ENCODE measurements at regions not wholly inside any gene's neighbourhood (a gene's known extent, or its start where the extent isn't known, plus 50 kb on each side); places are given as distances from the start of the nearest gene placed in this dataset.

DNA sequence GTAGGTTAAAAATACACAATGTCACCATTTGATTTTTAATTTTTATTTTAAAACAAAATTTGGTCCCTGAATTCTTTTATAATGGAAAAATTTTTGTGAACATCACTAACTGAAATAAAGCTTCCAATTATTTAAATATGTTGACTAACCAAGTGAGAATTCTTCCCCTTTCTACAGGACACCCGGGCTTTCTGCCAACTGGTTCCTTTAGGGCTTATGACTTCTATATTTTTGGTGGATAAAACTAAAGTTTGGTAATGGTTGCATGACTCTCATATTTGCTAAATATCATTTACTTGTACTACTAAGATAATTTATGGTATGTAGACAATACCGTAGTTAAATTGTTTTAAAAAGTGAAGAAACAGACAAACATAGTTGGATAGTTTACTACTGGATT is 291.0 kb upstream of the DOK6 start:
- no peaks in the 10 kb centered on the region for H3K36me3 Mint-ChIP-seq
- H3K4me1 Mint-ChIP-seq, result no peaks in the 10 kb centered on the region
- no peaks in the 10 kb centered on the region for H3K9me3 ChIP-seq
- H3K27me3 ChIP-seq (replicated peaks in 1 of 2; ENCODE audit: control insufficient read depth in 2 of 2, extremely low read depth in 1 of 2, insufficient read depth in 2 of 2, low read length in 1 of 2), result no peaks in the 10 kb centered on the region
- no peaks in the 10 kb centered on the region for H3K36me3 ChIP-seq (ENCODE audit: control insufficient read depth in 2 of 2, extremely low read depth in 1 of 2, insufficient read depth in 1 of 2, low read length in 1 of 2)
- no peaks in the 10 kb centered on the region for H3K27me3 Mint-ChIP-seq
- no peak for ATAC-seq (replicated peaks in 1 of 4)
- no peak overlapping the region for H3K4me3 ChIP-seq (ENCODE audit: control insufficient read depth in 1 of 2, extremely low read depth in 1 of 2, low read length in 1 of 2)
- ChIA-PET CTCF (no interaction called here), POLR2A (no interaction called here)
- H3K27ac Mint-ChIP-seq, result no peak overlapping the region
- no peak overlapping the region for H3K4me3 Mint-ChIP-seq
- peaks cover 0 to 5% (median 4%) of the 10 kb centered on the region in 3 donors for H3K9me3 Mint-ChIP-seq
- no peak for DNase-seq
- no peaks in the 10 kb centered on the region for H3K4me1 ChIP-seq (ENCODE audit: control insufficient read depth in 1 of 2, extremely low read depth in 1 of 2, insufficient read depth in 2 of 2, low read length in 2 of 2)
- WGBS (ENCODE audit: insufficient coverage), result no CpG with 5 or more reads among the region's 2 CpGs
- no peak overlapping the region for H3K27ac ChIP-seq (ENCODE audit: low read length)

DNA sequence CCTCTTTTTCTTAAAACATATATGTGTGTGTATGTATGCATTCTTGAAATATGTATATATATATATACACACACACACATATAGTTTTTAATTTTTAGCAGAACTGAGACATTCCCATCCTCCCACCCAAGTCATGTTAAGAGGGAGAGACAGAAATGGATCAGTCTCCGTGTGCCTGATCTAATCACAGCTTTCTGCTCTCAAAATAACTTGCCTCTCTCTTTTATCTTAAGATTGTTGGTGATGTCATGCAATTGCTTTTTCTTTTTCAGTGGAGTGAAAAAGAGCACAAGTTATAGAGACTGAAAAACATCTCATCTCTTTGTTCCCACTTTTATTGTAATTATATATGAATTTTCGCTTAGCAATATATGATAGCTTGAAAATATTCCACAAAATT is 279.9 kb upstream of the DOK6 start:
- Mint-ChIP-seq H3K4me1 (no peaks in the 10 kb centered on the region), H3K27me3 (no peaks in the 10 kb centered on the region), H3K4me3 (no peak overlapping the region), H3K27ac (no peak overlapping the region), H3K9me3 (no peaks in the 10 kb centered on the region), H3K36me3 (no peaks in the 10 kb centered on the region)
- no peak for ATAC-seq (replicated peaks in 1 of 4)
- DNase-seq, result no peak
- Histone ChIP-seq H3K27me3 (replicated peaks in 1 of 2; ENCODE audit: control insufficient read depth in 2 of 2, extremely low read depth in 1 of 2, insufficient read depth in 2 of 2, low read length in 1 of 2) (no peaks in the 10 kb centered on the region), H3K4me3 (ENCODE audit: control insufficient read depth in 1 of 2, extremely low read depth in 1 of 2, low read length in 1 of 2) (no peak overlapping the region), H3K4me1 (ENCODE audit: control insufficient read depth in 1 of 2, extremely low read depth in 1 of 2, insufficient read depth in 2 of 2, low read length in 2 of 2) (no peaks in the 10 kb centered on the region), H3K9me3 (no peaks in the 10 kb centered on the region), H3K36me3 (ENCODE audit: control insufficient read depth in 2 of 2, extremely low read depth in 1 of 2, insufficient read depth in 1 of 2, low read length in 1 of 2) (no peaks in the 10 kb centered on the region), H3K27ac (ENCODE audit: low read length) (no peak overlapping the region)
- no CpG with 5 or more reads among the region's 2 CpGs for WGBS (ENCODE audit: insufficient coverage)
- ChIA-PET POLR2A (interaction anchor here in 1 of 2 donors (0.7 kb wide), 1 partner anchor 686 kb away, joined by 3 read pairs; no protein-coding TSS in a partner anchor), CTCF (interaction anchor here in 1 of 2 donors (0.6 kb wide), 1 partner anchor 18 kb away, joined by 3 read pairs; no protein-coding TSS in a partner anchor)

DNA sequence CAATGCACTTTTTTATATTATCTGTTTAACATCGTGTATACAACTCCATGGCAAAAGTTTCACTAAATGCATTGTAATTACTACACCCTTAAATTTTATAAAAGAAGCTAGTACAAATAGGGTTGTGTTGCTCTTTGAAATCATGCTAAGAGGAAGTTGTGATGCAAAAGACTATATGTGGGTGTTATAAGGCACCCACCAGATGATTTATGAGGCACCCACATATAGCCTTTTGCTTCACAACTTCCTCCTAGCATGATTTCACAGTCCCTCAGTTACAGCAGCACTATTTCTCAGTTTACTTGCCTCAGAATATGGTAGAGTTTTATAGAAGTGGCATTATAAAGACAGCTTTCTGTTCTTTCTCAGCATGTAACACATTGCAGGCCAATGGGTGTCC is 277.3 kb upstream of the DOK6 start:
- ATAC-seq (replicated peaks in 1 of 4) (no peak), DNase-seq (no peak)
- Mint-ChIP-seq H3K27me3 (no peaks in the 10 kb centered on the region), H3K27ac (no peak overlapping the region), H3K4me1 (no peaks in the 10 kb centered on the region), H3K4me3 (no peak overlapping the region), H3K9me3 (no peaks in the 10 kb centered on the region), H3K36me3 (no peaks in the 10 kb centered on the region)
- ChIA-PET POLR2A (no interaction called here), CTCF (no interaction called here)
- H3K4me3 ChIP-seq (ENCODE audit: control insufficient read depth in 1 of 2, extremely low read depth in 1 of 2, low read length in 1 of 2), result no peak overlapping the region
- H3K27me3 ChIP-seq (replicated peaks in 1 of 2; ENCODE audit: control insufficient read depth in 2 of 2, extremely low read depth in 1 of 2, insufficient read depth in 2 of 2, low read length in 1 of 2), result no peaks in the 10 kb centered on the region
- no CpG with 5 or more reads among the region's 1 CpG for WGBS (ENCODE audit: insufficient coverage)
- H3K36me3 ChIP-seq (ENCODE audit: control insufficient read depth in 2 of 2, extremely low read depth in 1 of 2, insufficient read depth in 1 of 2, low read length in 1 of 2), result no peaks in the 10 kb centered on the region
- H3K9me3 ChIP-seq, result no peaks in the 10 kb centered on the region
- no peaks in the 10 kb centered on the region for H3K4me1 ChIP-seq (ENCODE audit: control insufficient read depth in 1 of 2, extremely low read depth in 1 of 2, insufficient read depth in 2 of 2, low read length in 2 of 2)
- H3K27ac ChIP-seq (ENCODE audit: low read length), result no peak overlapping the region

DNA sequence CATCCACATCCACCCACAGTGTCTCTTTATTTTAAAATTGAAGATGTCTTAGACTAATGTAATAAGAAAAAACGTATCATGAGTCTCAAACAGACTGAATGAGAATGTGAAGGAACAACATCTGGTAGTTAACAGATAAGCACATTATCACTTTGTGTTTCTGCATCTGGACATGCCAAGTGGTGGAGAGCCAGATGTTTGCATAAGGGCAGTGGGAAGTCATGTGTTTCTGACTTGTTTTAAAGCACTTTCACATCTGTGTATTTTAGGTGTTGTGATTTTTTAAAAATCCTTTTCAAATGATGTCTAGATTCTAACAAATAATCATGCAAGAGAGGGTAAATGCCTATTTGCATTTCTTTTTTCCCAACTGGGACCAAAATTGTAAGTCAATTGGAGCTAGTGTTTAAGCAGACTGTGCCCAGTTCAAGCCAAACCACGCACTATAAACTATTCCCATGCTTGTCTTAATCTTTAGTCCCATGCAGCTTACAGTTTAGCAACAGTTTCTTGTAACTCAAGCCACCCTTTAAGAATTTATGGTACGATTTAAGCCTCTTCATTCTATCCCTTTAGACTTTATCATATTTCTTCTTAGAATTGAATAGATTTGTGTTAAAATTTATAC is 272.7 kb upstream of the DOK6 start:
- H3K27ac ChIP-seq (ENCODE audit: low read length), result no peak overlapping the region
- POLR2A ChIA-PET, result no interaction called here
- H3K27me3 Mint-ChIP-seq, result no peaks in the 10 kb centered on the region
- H3K9me3 Mint-ChIP-seq, result peaks cover 0 to 6% (median 5%) of the 10 kb centered on the region in 3 donors
- no peaks in the 10 kb centered on the region for H3K36me3 Mint-ChIP-seq
- ATAC-seq (replicated peaks in 1 of 4) (no peak), DNase-seq (no peak)
- no peaks in the 10 kb centered on the region for H3K4me1 ChIP-seq (ENCODE audit: control insufficient read depth in 1 of 2, extremely low read depth in 1 of 2, insufficient read depth in 2 of 2, low read length in 2 of 2)
- H3K36me3 ChIP-seq (ENCODE audit: control insufficient read depth in 2 of 2, extremely low read depth in 1 of 2, insufficient read depth in 1 of 2, low read length in 1 of 2), result no peaks in the 10 kb centered on the region
- no CpG with 5 or more reads among the region's 3 CpGs for WGBS (ENCODE audit: insufficient coverage)
- H3K4me3 Mint-ChIP-seq, result no peak overlapping the region
- no peaks in the 10 kb centered on the region for H3K27me3 ChIP-seq (replicated peaks in 1 of 2; ENCODE audit: control insufficient read depth in 2 of 2, extremely low read depth in 1 of 2, insufficient read depth in 2 of 2, low read length in 1 of 2)
- H3K4me1 Mint-ChIP-seq, result no peaks in the 10 kb centered on the region
- no peak overlapping the region for H3K27ac Mint-ChIP-seq
- no peak overlapping the region for H3K4me3 ChIP-seq (ENCODE audit: control insufficient read depth in 1 of 2, extremely low read depth in 1 of 2, low read length in 1 of 2)
- H3K9me3 ChIP-seq, result no peaks in the 10 kb centered on the region
- CTCF ChIA-PET, result no interaction called here

DNA sequence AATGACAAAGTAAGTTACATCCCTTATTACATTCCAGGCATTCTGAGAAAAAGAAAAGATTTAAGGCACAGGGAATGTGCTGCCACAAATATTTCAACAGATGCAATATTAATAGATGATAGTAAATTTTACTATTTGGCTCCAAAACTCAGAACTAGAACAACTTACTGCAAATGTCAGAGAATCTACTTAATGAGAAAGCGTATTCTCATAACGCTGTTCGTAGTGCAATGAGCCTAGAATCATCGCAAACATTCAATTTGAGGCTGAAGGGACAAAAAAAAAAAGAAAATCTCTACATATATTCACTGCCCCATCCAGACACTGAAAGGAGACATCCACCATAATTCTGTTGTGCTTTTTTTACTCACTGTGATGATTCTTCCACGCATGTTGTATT is 272.1 kb upstream of the DOK6 start:
- H3K36me3 ChIP-seq (ENCODE audit: control insufficient read depth in 2 of 2, extremely low read depth in 1 of 2, insufficient read depth in 1 of 2, low read length in 1 of 2), result no peaks in the 10 kb centered on the region
- H3K9me3 Mint-ChIP-seq, result peaks cover 0 to 12% (median 5%) of the 10 kb centered on the region in 3 donors
- H3K27ac Mint-ChIP-seq, result no peak overlapping the region
- H3K4me3 Mint-ChIP-seq, result no peak overlapping the region
- no peak for ATAC-seq (replicated peaks in 1 of 4)
- no peak overlapping the region for H3K4me3 ChIP-seq (ENCODE audit: control insufficient read depth in 1 of 2, extremely low read depth in 1 of 2, low read length in 1 of 2)
- 83% methylated on average over 1 of the region's 5 CpGs for WGBS (ENCODE audit: insufficient coverage)
- no peak overlapping the region for H3K27ac ChIP-seq (ENCODE audit: low read length)
- H3K4me1 ChIP-seq (ENCODE audit: control insufficient read depth in 1 of 2, extremely low read depth in 1 of 2, insufficient read depth in 2 of 2, low read length in 2 of 2), result no peaks in the 10 kb centered on the region
- POLR2A ChIA-PET, result no interaction called here
- CTCF ChIA-PET, result no interaction called here
- H3K27me3 ChIP-seq (replicated peaks in 1 of 2; ENCODE audit: control insufficient read depth in 2 of 2, extremely low read depth in 1 of 2, insufficient read depth in 2 of 2, low read length in 1 of 2), result no peaks in the 10 kb centered on the region
- DNase-seq, result no peak
- no peaks in the 10 kb centered on the region for H3K4me1 Mint-ChIP-seq
- H3K27me3 Mint-ChIP-seq, result no peaks in the 10 kb centered on the region
- H3K9me3 ChIP-seq, result no peaks in the 10 kb centered on the region
- no peaks in the 10 kb centered on the region for H3K36me3 Mint-ChIP-seq

DNA sequence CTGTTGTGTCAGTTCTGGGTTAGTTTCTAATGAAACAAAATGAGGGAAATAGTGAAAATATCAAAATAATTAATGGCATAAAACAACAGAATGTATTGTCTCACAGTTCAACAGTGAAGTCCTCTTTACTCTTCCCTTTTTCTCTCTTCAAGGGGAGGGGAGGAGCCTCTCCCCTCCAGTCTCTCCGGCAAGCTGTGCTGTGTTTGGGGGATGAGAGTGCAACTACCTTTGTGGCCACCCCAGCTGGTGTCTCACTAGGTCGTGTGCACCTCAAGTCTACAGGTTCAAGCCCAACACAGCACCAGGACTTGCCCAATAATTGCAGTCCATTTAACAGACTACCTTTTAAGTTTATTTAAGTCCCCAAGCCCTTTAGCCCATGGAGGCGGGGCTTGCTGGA is 271.7 kb upstream of the DOK6 start:
- no peak overlapping the region for H3K27ac ChIP-seq (ENCODE audit: low read length)
- H3K9me3 ChIP-seq, result no peaks in the 10 kb centered on the region
- ATAC-seq (replicated peaks in 1 of 4) (no peak), DNase-seq (no peak)
- Mint-ChIP-seq H3K27ac (no peak overlapping the region), H3K4me1 (no peaks in the 10 kb centered on the region), H3K36me3 (no peaks in the 10 kb centered on the region), H3K4me3 (no peak overlapping the region), H3K27me3 (no peaks in the 10 kb centered on the region), H3K9me3 (peaks cover 0 to 12% (median 5%) of the 10 kb centered on the region in 3 donors)
- no peak overlapping the region for H3K4me3 ChIP-seq (ENCODE audit: control insufficient read depth in 1 of 2, extremely low read depth in 1 of 2, low read length in 1 of 2)
- POLR2A ChIA-PET, result no interaction called here
- H3K4me1 ChIP-seq (ENCODE audit: control insufficient read depth in 1 of 2, extremely low read depth in 1 of 2, insufficient read depth in 2 of 2, low read length in 2 of 2), result no peaks in the 10 kb centered on the region
- 68% methylated on average over 2 of the region's 3 CpGs for WGBS (ENCODE audit: insufficient coverage)
- no peaks in the 10 kb centered on the region for H3K27me3 ChIP-seq (replicated peaks in 1 of 2; ENCODE audit: control insufficient read depth in 2 of 2, extremely low read depth in 1 of 2, insufficient read depth in 2 of 2, low read length in 1 of 2)
- CTCF ChIA-PET, result no interaction called here
- no peaks in the 10 kb centered on the region for H3K36me3 ChIP-seq (ENCODE audit: control insufficient read depth in 2 of 2, extremely low read depth in 1 of 2, insufficient read depth in 1 of 2, low read length in 1 of 2)

DNA sequence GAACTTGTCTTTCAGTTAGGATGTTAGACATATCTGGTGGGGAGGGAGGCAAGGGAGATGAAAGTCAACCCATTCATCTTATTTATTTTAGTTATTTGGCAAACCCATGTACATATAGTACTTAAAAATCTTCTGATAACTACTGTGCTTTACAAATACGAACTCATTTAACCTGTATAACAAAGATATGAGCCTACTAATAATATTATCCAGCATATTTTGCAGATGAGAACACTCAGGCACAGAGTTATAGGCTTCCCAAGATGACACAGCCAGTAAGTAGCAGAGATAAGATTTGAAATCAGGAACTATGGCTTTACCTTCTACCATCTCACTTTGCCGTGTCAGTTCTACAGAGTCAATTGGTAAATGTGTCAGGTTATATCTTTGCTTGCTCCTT is 262.6 kb upstream of the DOK6 start:
- peaks cover 0 to 5% (median 4%) of the 10 kb centered on the region in 3 donors for H3K9me3 Mint-ChIP-seq
- Histone ChIP-seq H3K4me1 (ENCODE audit: control insufficient read depth in 1 of 2, extremely low read depth in 1 of 2, insufficient read depth in 2 of 2, low read length in 2 of 2) (no peaks in the 10 kb centered on the region), H3K36me3 (ENCODE audit: control insufficient read depth in 2 of 2, extremely low read depth in 1 of 2, insufficient read depth in 1 of 2, low read length in 1 of 2) (no peaks in the 10 kb centered on the region), H3K27ac (ENCODE audit: low read length) (no peak overlapping the region), H3K4me3 (ENCODE audit: control insufficient read depth in 1 of 2, extremely low read depth in 1 of 2, low read length in 1 of 2) (no peak overlapping the region), H3K27me3 (replicated peaks in 1 of 2; ENCODE audit: control insufficient read depth in 2 of 2, extremely low read depth in 1 of 2, insufficient read depth in 2 of 2, low read length in 1 of 2) (no peaks in the 10 kb centered on the region), H3K9me3 (no peaks in the 10 kb centered on the region)
- ChIA-PET CTCF (no interaction called here), POLR2A (no interaction called here)
- ATAC-seq (replicated peaks in 1 of 4) (no peak), DNase-seq (no peak)
- H3K4me1 Mint-ChIP-seq, result no peaks in the 10 kb centered on the region
- WGBS (ENCODE audit: insufficient coverage), result no CpG with 5 or more reads among the region's 2 CpGs
- no peaks in the 10 kb centered on the region for H3K36me3 Mint-ChIP-seq
- H3K4me3 Mint-ChIP-seq, result no peak overlapping the region
- H3K27ac Mint-ChIP-seq, result no peak overlapping the region
- no peaks in the 10 kb centered on the region for H3K27me3 Mint-ChIP-seq

All from T-cell (primary cell).